Esophagus muscularis mucosa (tissue), 4 donors: ENCODE measurements at regions not wholly inside any gene's neighbourhood (a gene's known extent, or its start where the extent isn't known, plus 50 kb on each side); places are given as distances from the start of the nearest gene placed in this dataset.

ENCODE experiments used
- CTCF ChIP-seq, 3 experiments: fragments of 200-600 bp in 2 of 3; fragments of 450-650 bp in 1 of 3; sonication (generic) in 2 of 3; IDR thresholded peaks; one replicate each; pipeline ENCODE4 v1.5.1; 2017 to 2019; ENCODE audit warnings: antibody characterized with exemption in 3 of 3, mild to moderate bottlenecking in 2 of 3, moderate library complexity in 1 of 3
- EP300 ChIP-seq: sonication (generic); formaldehyde crosslinking; IDR thresholded peaks from one replicate; pipeline ENCODE4 v1.6.1; 2017; ENCODE audit warnings: antibody characterized with exemption
- POLR2A ChIP-seq: fragments of 450-650 bp; IDR thresholded peaks from one replicate; pipeline ENCODE4 v1.6.1; 2017; ENCODE audit warnings: antibody characterized with exemption, moderate library complexity, mild to moderate bottlenecking, low read depth

- TF ChIP-seq EP300 (no peak), CTCF (IDR thresholded peaks at IDR 0.05) (no peak), POLR2A (no peak)
Observed at GRCh38 chr7:119688831-119689230, 584.1 kb upstream of the KCND2 start.
